Hematopoietic multipotent progenitor cell treated with erythropoietin and hydrocortisone succinate and interleukin-3 and kit ligand, for 6 days (in vitro differentiated cells): ENCODE measurements at regions not wholly inside any gene's neighbourhood (a gene's known extent, or its start where the extent isn't known, plus 50 kb on each side); places are given as distances from the start of the nearest gene placed in this dataset.

Experiments used
- DNase-seq: peaks from one replicate; pipeline ENCODE4 v3.0.0-alpha.2; 2015

DNA sequence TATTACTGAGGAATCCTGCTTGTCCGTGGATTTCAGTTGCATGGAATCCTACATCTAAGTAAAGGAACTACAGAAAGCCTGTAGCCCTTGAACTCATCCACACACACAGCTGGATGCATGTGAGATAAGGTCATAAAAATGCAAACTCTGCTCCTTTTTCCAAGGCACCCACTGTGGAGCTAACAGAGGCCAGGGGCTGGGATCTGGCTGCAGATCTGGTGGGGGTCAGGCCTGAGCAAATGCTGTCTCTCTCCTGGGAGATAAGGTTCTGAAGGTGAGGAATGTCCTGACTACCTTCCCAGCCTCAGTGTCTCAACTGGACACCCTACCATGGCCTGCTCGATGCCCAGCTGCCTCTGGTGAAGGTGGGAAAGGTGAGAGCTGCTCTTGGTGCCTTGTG lies 321.5 kb downstream of the LRFN2 start:
- no peak for DNase-seq

- no peak for DNase-seq
Observed at GRCh38 chr6:40263970-40264369, 323.2 kb downstream of the LRFN2 start.

DNA sequence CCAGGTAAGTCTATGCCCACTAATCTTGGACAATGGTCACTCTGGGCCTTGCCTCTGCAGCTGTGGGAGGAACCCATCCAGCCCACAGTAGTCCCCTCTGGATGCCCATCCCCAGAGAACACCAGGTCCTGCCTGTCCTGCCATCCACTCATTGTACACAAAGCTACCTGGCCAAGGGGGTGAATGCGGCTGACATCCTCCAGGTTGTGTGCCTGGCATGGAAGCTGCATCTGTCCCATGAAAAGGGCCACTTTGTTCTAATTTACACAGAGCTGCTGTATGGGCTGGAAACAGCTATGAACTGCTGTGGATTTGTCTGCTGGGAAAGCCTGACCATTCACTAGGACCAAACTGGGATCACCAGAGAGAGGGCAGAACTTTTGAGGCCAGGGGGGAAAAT lies 324.8 kb downstream of the LRFN2 start:
- DNase-seq = no peak

DNA sequence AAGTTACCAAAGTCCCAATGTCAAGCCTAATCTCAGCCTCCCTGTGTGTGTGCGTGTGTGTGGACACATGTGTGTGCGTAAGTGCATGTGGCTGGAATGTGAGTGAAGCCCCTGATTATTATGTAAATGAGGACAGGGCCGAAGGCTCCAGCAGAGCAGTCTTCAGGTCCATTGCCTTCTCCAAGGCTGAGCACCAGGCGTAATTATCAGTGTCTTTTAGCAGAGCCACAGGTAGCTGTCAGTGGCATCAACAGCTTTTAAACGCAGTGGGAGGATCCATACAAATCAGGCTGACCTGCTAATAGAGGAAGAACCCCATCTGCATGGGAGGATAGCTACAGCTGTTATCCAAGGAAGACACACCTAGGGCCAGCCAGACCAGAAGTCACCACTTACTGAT lies 324.3 kb upstream of the MOCS1 start:
- no peak for DNase-seq

GRCh38 chr6:40256831-40257230 lies 322.6 kb upstream of the MOCS1 start:
- no peak for DNase-seq

GRCh38 chr6:40256224-40256623 lies 322.0 kb upstream of the MOCS1 start:
- DNase-seq = no peak

- DNase-seq = no peak
Observed at GRCh38 chr6:40253420-40253819, 319.2 kb upstream of the MOCS1 start.

DNA sequence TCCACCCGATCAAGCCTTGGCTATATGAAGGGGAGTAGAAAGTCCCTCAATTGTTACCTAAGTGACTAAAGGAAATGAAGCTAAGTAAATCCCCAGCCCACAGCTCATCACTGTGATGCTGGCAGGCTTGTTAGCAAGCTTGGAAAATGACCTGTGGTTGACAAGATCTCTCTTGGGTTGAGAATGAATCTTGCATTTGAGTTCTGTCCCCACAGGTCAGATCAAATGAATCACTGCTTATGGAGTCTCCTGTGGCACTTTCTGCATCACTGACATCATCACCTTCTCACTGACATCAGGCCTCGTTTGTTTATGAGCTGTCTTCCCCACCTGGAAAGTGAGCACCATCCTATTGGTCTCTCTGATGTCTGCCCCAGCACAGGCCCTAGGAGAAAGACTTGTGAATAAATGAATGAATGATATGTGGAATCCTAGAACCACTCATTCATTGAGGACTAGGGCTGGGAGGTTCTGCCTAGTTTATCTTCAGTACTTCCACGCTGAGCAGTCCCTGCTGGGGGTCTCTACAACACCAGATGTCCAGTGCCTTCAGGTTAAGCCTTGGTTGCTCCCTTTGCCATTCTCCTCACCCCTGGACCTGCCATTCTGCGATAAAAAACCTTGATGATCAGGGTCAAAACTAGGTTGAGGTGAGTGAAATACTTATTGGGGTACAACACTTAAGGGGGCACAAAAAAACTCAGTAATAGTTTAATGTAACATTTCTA lies 318.4 kb upstream of the MOCS1 start:
- no peak for DNase-seq

DNA sequence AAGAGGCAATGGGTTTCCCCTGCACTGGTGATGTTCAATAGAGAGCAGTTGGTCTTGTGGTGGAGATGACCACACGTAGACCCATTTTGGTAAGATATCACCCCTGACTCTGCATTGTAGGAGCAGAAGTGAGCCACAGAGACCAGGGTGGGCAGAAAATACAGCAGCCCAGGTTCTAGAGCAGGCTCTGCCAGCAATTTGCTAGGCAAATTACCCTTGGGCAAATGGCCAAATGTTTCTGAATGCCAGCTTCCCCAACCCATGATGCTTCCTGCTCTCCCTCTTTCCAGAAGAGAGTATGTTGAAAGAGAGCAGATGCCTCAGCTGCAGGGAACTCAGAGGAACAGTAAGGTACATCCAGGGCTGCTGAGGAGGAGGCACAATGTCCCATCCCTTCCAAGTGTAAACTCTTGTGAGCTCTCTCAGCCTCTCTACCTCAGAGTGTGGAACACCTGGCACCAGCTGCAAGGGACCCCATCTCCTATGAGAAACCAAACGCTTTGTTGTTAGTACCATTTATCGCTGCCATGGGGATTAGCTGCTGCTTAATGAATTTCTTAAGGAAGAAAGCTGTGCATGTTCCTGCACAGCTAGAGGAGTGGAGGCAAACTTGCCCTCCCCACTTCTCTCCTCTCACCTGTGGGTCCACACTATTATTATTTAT lies 317.5 kb upstream of the MOCS1 start:
- DNase-seq = no peak

- DNase-seq = no peak
Observed at GRCh38 chr6:40249935-40250334, 315.7 kb upstream of the MOCS1 start.

- DNase-seq = no peak
Observed at GRCh38 chr6:40247516-40248115, 313.4 kb upstream of the MOCS1 start.

- no peak for DNase-seq
Observed at GRCh38 chr6:40244699-40245098, 310.4 kb upstream of the MOCS1 start.

- DNase-seq = no peak
Observed at GRCh38 chr6:40232698-40233097, 298.4 kb upstream of the MOCS1 start.

- no peak for DNase-seq
Observed at GRCh38 chr6:40227735-40228134, 293.5 kb upstream of the MOCS1 start.

DNA sequence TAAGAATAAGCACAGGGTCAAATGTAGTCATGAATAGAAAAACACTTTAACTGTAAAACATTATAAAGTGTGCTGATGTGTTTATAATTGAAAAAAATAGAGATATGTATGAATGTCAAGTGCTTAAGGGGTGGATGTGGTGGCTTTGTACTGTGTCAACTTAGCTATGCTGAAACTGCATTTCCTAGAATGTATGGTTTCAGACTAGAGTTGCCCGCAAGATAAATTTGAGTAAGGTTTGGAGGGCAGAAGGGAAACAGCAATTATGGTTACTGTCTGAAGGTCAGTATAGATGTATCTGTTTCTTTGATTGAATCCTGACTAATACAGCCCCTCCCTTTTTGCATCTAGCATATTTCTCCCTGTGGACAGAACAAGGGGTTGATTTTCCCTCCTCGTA lies 288.1 kb upstream of the MOCS1 start:
- no peak for DNase-seq

DNA sequence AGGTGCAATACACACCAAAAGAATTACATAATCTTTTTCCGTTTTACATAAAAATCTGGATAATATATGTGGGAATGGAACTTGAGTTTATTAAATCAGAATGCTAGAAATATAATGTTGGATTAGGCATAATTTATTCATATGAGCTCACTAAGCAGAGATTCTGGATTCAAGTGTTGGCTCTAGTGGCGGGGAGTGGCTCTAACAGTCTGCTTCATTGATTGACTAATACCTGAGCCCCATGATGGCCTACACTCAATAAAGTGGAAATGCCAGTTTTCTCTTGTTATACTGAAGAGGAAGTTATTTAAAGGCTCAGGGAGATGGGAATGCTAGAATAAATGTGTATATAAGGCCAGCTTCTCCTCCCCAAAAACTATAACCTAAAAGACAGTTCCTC lies 285.5 kb upstream of the MOCS1 start:
- no peak for DNase-seq

GRCh38 chr6:40210628-40211056 lies 276.4 kb upstream of the MOCS1 start:
- DNase-seq = no peak

DNA sequence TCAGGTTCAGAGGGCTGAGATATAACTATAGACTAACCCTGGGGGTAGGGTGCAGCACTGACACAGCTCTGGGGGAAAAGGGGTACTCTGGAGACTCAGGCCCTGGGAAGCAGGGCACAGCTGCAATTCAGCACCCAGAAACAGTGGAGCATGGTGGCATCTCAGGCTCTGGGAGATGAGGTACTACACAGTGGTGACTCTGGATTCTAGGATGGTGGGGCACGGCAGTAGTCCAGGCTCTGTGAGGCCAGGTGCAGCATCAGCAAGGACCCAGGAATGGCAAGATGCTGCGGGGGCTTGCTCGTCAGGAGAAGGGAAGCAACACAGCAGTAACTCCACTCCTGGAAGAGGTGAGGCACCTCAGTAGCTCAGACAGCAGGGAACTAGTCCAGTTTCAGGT lies 271.5 kb upstream of the MOCS1 start:
- no peak for DNase-seq

- no peak for DNase-seq
Observed at GRCh38 chr6:40205004-40205403, 270.7 kb upstream of the MOCS1 start.

GRCh38 chr6:40197371-40197770 lies 263.1 kb upstream of the MOCS1 start:
- DNase-seq = no peak

- no peak for DNase-seq
Observed at GRCh38 chr6:40196135-40196518, 261.9 kb upstream of the MOCS1 start.

- no peak for DNase-seq
Observed at GRCh38 chr6:40195428-40196134, 261.3 kb upstream of the MOCS1 start.

DNA sequence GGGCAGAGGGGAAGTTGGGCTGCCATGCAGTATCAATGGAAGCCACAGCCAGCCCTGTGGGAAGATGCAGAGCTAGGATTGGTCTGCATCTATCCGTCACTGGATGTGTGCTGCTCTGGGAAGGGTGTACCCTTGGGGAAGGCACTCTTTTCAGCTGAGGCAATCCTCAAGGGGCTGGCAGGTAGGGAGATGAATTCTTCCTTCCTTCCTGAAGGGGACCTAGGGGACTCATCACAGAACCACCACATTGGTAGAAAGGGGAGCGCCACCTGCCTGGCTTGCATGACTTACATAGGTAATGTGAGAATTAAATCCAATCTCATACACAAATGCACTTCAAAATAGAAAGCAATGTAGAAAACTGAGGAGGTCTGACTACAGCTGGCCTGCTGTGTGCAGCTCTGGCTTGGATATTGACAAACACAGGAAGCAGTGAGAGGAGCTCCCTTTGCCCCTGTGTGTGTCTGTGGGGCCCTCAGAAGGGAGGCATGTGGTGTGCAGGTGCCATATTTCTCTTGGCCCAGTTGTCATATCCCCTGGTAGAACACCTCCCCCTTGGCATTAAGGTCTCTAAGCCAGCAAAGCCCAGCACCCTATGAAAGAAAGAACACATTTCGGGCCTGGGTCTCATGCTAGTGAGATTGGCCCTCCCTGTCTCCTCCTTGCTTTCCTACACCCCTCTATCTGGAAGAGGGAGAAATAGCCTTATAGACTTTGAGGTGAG lies 260.3 kb upstream of the MOCS1 start:
- DNase-seq = no peak
